HUES6 (cell line): ENCODE measurements at regions not wholly inside any gene's neighbourhood (a gene's known extent, or its start where the extent isn't known, plus 50 kb on each side); places are given as distances from the start of the nearest gene placed in this dataset.

Experiments
- H3K27ac ChIP-seq: 2 replicates; pipeline ENCODE4 v1.7.0; 2013; ENCODE audit warnings: low read depth, mild to moderate bottlenecking, low read length, inconsistent platforms
- H3K27me3 ChIP-seq: 2 replicates; pipeline ENCODE4 v1.6.1; 2013; ENCODE audit warnings: low read length; ENCODE audit not compliant: control insufficient read depth, insufficient read depth
- H3K36me3 ChIP-seq: 2 replicates; pipeline ENCODE4 v1.6.1; 2013; ENCODE audit warnings: low read length; ENCODE audit not compliant: control insufficient read depth, insufficient read depth
- H3K4me1 ChIP-seq: 2 replicates; pipeline ENCODE4 v1.6.1; 2013; ENCODE audit warnings: low read length; ENCODE audit not compliant: control insufficient read depth, insufficient read depth
- H3K4me3 ChIP-seq: 2 replicates; pipeline ENCODE4 v1.5.1; 2013; ENCODE audit warnings: low read depth, low read length
- H3K9ac ChIP-seq: one replicate; pipeline ENCODE4 v1.6.1; 2013; ENCODE audit warnings: mild to moderate bottlenecking, low read length
- H3K9me3 ChIP-seq: 2 replicates; pipeline ENCODE4 v1.6.1; 2013; ENCODE audit warnings: low read depth, low read length; ENCODE audit not compliant: control insufficient read depth, insufficient read depth

GRCh38 chr6:19519941-19520340, 317.2 kb upstream of the ID4 start:
- no peak overlapping the region for H3K4me3 ChIP-seq

GRCh38 chr6:19524366-19525186, 312.6 kb upstream of the ID4 start:
- H3K27ac ChIP-seq = no peak overlapping the region
- H3K4me3 ChIP-seq = no peak overlapping the region
- H3K4me1 ChIP-seq = no peaks in the 10 kb centered on the region
- H3K9ac ChIP-seq = no peak overlapping the region
- H3K36me3 ChIP-seq = no peaks in the 10 kb centered on the region
- H3K9me3 ChIP-seq = no peaks in the 10 kb centered on the region
- no peaks in the 10 kb centered on the region for H3K27me3 ChIP-seq

More at GRCh38 chr6:19519941-19520340, 317.2 kb upstream of the ID4 start:
- no peaks in the 10 kb centered on the region for H3K4me1 ChIP-seq
- H3K36me3 ChIP-seq = no peaks in the 10 kb centered on the region
- H3K27me3 ChIP-seq = no peaks in the 10 kb centered on the region
- H3K9me3 ChIP-seq = peaks cover 35% of the 10 kb centered on the region
- no peak overlapping the region for H3K9ac ChIP-seq
- H3K27ac ChIP-seq = no peak overlapping the region

DNA sequence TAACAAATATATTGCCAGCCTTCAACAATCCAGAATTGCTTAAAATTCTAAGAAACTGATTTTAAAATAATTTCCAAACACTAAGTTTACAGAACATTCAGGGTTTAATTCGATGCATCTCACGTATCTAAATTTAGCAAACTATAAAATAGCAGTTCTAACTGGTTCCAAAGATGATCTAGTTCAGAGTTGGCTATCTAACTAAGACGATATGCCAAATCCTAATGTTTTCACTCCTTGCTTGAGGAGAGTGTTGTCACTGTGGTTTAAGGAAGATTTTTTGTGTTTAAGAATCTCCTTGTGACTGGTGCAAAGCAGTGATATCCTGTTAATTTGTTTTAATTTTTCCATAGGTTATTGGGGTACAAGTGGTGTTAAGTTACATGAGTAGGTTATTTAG, 311.5 kb upstream of the ID4 start:
- no peak overlapping the region for H3K9ac ChIP-seq
- H3K27ac ChIP-seq = no peak overlapping the region
- no peak overlapping the region for H3K4me3 ChIP-seq
- no peaks in the 10 kb centered on the region for H3K4me1 ChIP-seq
- H3K36me3 ChIP-seq = no peaks in the 10 kb centered on the region
- H3K27me3 ChIP-seq = no peaks in the 10 kb centered on the region
- H3K9me3 ChIP-seq = no peaks in the 10 kb centered on the region

- no peak overlapping the region for H3K4me3 ChIP-seq
- H3K9ac ChIP-seq = no peak overlapping the region
- H3K27ac ChIP-seq = no peak overlapping the region
- H3K36me3 ChIP-seq = no peaks in the 10 kb centered on the region
- no peaks in the 10 kb centered on the region for H3K27me3 ChIP-seq
- no peaks in the 10 kb centered on the region for H3K4me1 ChIP-seq
- no peaks in the 10 kb centered on the region for H3K9me3 ChIP-seq
Observed at GRCh38 chr6:19530188-19530587, 307.0 kb upstream of the ID4 start.

GRCh38 chr6:19535351-19535750, 301.8 kb upstream of the ID4 start:
- Histone ChIP-seq H3K27ac (no peak overlapping the region), H3K4me3 (no peak overlapping the region), H3K9me3 (peaks cover 6% of the 10 kb centered on the region; the same call in 1 of the 2 replicates), H3K9ac (no peak overlapping the region), H3K36me3 (no peaks in the 10 kb centered on the region), H3K4me1 (no peaks in the 10 kb centered on the region; the same call in 1 of the 2 replicates), H3K27me3 (no peaks in the 10 kb centered on the region)

GRCh38 chr6:19536838-19537237, 300.3 kb upstream of the ID4 start:
- no peak overlapping the region for H3K9ac ChIP-seq
- H3K4me1 ChIP-seq = no peaks in the 10 kb centered on the region; the same call in 1 of the 2 replicates
- H3K9me3 ChIP-seq = peaks cover 6% of the 10 kb centered on the region; the same call in 1 of the 2 replicates
- H3K27ac ChIP-seq = no peak overlapping the region
- H3K4me3 ChIP-seq = no peak overlapping the region
- no peaks in the 10 kb centered on the region for H3K27me3 ChIP-seq
- H3K36me3 ChIP-seq = no peaks in the 10 kb centered on the region

DNA sequence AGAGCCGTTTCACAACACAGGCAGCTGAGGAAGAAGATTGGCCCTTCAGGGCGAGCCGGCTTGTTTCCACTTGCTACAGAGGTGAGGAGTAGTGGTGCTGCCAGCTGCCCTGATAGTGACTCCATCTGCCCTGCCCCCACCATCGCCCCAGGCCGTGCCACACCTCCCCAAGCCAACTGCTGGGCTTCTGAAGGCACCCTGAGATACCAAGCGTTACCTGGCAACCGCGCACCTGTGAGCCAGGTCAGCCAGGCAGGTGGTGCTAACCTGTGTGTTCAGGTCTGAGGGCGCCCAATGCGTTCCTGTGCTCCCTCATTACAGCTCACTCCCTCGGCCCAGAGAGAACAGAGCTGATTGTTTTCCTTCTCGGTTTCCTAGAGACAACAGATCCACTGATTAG, 299.1 kb upstream of the ID4 start:
- H3K27ac ChIP-seq = no peak overlapping the region
- H3K36me3 ChIP-seq = no peaks in the 10 kb centered on the region
- peaks cover 6% of the 10 kb centered on the region; the same call in 1 of the 2 replicates for H3K9me3 ChIP-seq
- no peaks in the 10 kb centered on the region; the same call in 1 of the 2 replicates for H3K4me1 ChIP-seq
- no peak overlapping the region for H3K4me3 ChIP-seq
- no peaks in the 10 kb centered on the region for H3K27me3 ChIP-seq
- H3K9ac ChIP-seq = no peak overlapping the region

DNA sequence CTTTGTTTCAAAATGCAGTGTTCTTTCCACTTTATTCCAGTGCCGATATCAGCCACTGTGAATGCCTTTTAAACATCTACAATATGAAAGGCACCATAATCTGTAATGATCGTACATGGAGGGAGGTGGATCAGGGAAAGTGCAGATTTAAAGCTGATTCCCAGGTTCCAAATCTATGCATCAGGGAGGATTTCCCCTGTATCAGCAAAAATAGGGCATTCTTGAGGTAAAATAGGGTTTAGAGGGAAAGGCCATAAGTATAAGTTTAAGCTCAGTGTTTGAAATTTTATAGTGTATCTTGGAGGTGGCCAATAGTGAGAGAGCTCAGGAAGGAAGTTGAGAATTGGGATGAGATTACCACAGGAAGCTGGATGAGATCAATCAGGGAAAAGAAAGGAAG, 289.7 kb upstream of the ID4 start:
- H3K9ac ChIP-seq = no peak overlapping the region
- H3K4me3 ChIP-seq = no peak overlapping the region
- H3K9me3 ChIP-seq = no peaks in the 10 kb centered on the region
- no peaks in the 10 kb centered on the region for H3K4me1 ChIP-seq
- H3K27ac ChIP-seq = no peak overlapping the region
- H3K36me3 ChIP-seq = no peaks in the 10 kb centered on the region
- H3K27me3 ChIP-seq = no peaks in the 10 kb centered on the region

DNA sequence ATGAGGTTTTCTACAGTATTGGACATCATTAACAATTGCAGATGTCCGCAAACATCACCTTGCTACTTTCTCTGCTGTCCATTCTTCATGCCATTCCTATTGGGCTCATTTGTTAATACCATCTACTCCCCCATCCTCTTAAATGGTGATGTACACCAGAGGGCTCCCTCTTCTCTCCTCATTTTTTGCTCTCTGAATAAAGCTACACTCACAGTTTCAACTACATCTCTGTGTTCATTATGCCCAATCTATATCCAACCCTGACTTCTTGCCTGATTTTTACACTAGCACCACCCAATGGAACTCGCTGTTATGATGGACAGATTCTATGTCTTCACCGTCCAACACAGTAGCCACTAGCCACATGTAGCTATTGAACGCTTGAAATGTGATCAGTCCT, 288.1 kb upstream of the ID4 start:
- no peaks in the 10 kb centered on the region for H3K9me3 ChIP-seq
- H3K4me1 ChIP-seq = no peaks in the 10 kb centered on the region
- H3K27me3 ChIP-seq = no peaks in the 10 kb centered on the region
- H3K9ac ChIP-seq = no peak overlapping the region
- H3K36me3 ChIP-seq = no peaks in the 10 kb centered on the region
- H3K27ac ChIP-seq = no peak overlapping the region
- no peak overlapping the region for H3K4me3 ChIP-seq

- Histone ChIP-seq H3K9ac (no peak overlapping the region), H3K9me3 (no peaks in the 10 kb centered on the region)
Observed at GRCh38 chr6:19550380-19550779, 286.8 kb upstream of the ID4 start.

DNA sequence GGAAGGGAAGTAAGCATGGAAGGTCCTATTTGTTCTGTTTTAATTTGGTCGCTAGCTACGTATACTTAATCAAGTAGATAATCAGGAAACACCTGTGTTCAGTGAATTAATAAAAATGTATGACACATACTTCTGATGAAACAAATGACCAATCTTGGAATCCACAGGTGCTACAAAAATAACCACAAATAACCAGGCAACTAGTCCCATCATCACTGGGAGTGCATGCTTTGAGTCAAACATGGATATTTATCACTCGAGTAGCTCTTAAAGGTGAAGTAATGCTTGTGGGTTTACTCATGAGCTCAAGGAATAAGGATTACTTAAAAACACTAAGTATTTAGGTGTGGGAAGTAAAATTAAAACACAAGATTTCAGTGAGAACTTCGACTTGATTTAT, 285.6 kb upstream of the ID4 start:
- H3K4me3 ChIP-seq = no peak overlapping the region
- no peaks in the 10 kb centered on the region for H3K27me3 ChIP-seq
- no peak overlapping the region for H3K9ac ChIP-seq
- no peaks in the 10 kb centered on the region for H3K4me1 ChIP-seq
- H3K36me3 ChIP-seq = no peaks in the 10 kb centered on the region
- H3K9me3 ChIP-seq = no peaks in the 10 kb centered on the region
- H3K27ac ChIP-seq = no peak overlapping the region

More at GRCh38 chr6:19550380-19550779, 286.8 kb upstream of the ID4 start:
- Histone ChIP-seq H3K36me3 (no peaks in the 10 kb centered on the region), H3K27ac (no peak overlapping the region), H3K4me3 (no peak overlapping the region), H3K27me3 (no peaks in the 10 kb centered on the region), H3K4me1 (no peaks in the 10 kb centered on the region)
